ENCODE measurements at regions not wholly inside any gene's neighbourhood (a gene's known extent, or its start where the extent isn't known, plus 50 kb on each side); places are given as distances from the start of the nearest gene placed in this dataset.
"Not testable (repeated sequence)": the region's sequence is repeated elsewhere in the genome, so short reads cannot be mapped to it uniquely, and the experiment has no call there.

DNA sequence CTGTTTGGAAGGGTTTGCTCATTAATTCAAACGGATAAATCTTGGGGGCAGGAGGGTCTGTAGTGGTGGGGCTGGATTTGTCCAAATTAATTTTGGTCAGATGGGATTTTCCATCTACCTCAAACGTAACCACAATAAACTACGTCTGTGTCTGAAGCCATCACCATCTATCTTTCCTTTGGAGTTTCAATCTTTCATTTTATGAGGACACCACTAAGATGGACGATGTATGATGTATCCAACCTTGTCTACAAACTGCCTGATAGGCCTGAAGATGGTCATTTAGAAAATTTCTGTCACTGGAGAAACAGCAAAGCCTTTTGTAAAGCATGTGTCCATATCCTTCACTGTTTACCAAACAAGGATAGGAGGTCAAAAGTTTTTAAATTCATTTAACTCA, 138.6 kb upstream of the MARCKS start:
- in situ Hi-C loops (cut with HindIII; ENCODE audit: low sequenced_read_pairs) = no loop called here
- no peak for DNase-seq (ENCODE audit: low read depth)
- no peak for TF ChIP-seq CTCF (IDR thresholded peaks at IDR 0.05; ENCODE audit: low read depth, low read length, missing control alignments)
- H3K4me3 ChIP-seq (ENCODE audit: low read depth, low read length) = no peak overlapping the region

DNA sequence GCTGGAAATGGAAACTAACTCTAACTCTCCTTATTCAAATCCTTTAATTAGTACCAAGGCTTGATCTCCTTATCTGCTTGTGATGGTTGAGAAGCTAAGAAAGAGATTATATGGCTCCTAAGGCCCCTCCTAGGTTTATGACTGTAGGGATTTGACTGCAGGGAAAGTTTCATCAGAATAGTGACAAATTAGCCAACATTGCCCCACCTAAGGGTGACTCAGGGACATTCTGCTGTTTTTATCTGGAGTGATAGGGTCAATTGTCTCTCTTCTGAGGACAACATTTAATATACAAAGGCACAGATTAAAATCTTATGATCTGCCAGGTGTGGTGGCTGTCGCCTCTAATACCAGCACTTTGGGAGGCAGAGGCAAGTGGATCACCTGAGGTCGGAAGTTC, 138.1 kb upstream of the MARCKS start:
- TF ChIP-seq CTCF (IDR thresholded peaks at IDR 0.05; ENCODE audit: low read depth, low read length, missing control alignments) = no peak
- H3K4me3 ChIP-seq (ENCODE audit: low read depth, low read length) = no peak overlapping the region
- DNase-seq (ENCODE audit: low read depth) = no peak
- in situ Hi-C loops (cut with HindIII; ENCODE audit: low sequenced_read_pairs) = no loop called here

DNA sequence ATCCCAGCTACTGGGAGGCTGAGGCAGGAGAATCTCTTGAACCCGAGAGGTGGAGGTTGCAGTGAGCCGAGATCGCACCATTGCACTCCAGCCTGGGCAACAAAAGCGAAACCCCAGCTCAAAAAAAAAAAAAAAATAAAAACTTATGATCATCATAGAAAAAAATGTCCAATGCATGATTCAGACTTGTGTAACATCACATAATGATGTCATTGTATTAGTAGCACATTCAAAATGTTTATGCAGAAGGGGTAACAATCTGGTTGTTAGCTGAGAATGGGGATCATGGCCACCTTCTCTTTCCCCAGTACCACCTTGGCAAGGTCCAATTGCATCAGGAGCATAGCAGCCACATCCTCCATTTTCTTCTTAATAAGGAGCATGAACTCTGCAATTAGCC, 137.6 kb upstream of the MARCKS start:
- no peak for TF ChIP-seq CTCF (IDR thresholded peaks at IDR 0.05; ENCODE audit: low read depth, low read length, missing control alignments)

DNA sequence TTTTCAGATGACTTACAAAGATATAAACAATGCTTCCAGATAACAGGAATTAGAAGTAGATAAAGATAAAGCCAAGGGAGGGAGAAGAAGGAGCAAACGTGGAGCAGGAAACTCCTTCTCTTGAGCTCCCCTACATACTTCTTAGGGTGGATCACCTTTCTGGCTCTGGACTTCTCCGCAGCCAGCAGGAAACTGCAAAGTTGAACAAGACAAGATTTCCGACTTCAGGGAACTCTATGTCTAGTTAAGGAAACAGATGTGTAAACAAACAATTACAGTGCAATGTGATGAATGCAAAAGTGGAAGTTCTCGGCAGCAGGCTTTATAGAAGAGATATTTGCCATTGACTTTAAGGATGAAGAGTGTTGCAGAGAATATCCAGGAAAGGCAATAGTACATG, 134.0 kb upstream of the MARCKS start:
- no peak for TF ChIP-seq CTCF (IDR thresholded peaks at IDR 0.05; ENCODE audit: low read depth, low read length, missing control alignments)
- DNase-seq (ENCODE audit: low read depth) = no peak
- no peak overlapping the region for H3K4me3 ChIP-seq (ENCODE audit: low read depth, low read length)
- in situ Hi-C loops (cut with HindIII; ENCODE audit: low sequenced_read_pairs) = no loop called here

More for the DNA sequence above, 137.6 kb upstream of the MARCKS start:
- in situ Hi-C loops (cut with HindIII; ENCODE audit: low sequenced_read_pairs) = no loop called here
- H3K4me3 ChIP-seq (ENCODE audit: low read depth, low read length) = no peak overlapping the region
- no peak for DNase-seq (ENCODE audit: low read depth)

DNA sequence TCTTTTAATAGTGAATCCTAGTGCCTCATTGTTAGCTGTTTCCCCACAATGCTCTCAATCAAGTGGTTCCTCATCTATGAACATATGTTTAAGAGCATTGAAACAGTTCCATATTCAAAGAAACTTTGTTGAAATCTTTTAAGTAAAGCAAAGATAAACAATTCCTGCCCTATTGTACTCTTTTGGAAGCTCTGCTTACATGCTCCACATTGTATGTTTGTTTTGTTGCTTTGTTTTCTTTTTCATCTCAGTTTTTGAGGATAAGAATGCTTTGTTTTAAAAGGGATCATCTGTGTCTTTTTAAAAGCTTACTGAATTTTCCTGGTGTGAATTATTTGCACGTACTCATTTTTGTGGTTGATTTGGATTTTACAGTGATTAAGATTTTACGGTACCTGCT, 132.2 kb upstream of the MARCKS start:
- in situ Hi-C loops (cut with HindIII; ENCODE audit: low sequenced_read_pairs); H3K4me3 ChIP-seq (ENCODE audit: low read depth, low read length); DNase-seq (ENCODE audit: low read depth): not testable (repeated sequence)

GRCh38 chr6:113731541-113731940, 125.6 kb upstream of the MARCKS start:
- no peak for DNase-seq (ENCODE audit: low read depth)
- no peak for TF ChIP-seq CTCF (IDR thresholded peaks at IDR 0.05; ENCODE audit: low read depth, low read length, missing control alignments)
- in situ Hi-C loops (cut with HindIII; ENCODE audit: low sequenced_read_pairs) = no loop called here
- no peak overlapping the region for H3K4me3 ChIP-seq (ENCODE audit: low read depth, low read length)

GRCh38 chr6:113732384-113732966, 124.7 kb upstream of the MARCKS start:
- DNase-seq (ENCODE audit: low read depth) = no peak
- H3K4me3 ChIP-seq (ENCODE audit: low read depth, low read length) = no peak overlapping the region
- in situ Hi-C loops (cut with HindIII; ENCODE audit: low sequenced_read_pairs) = no loop called here
- TF ChIP-seq CTCF (IDR thresholded peaks at IDR 0.05; ENCODE audit: low read depth, low read length, missing control alignments) = no peak

All from astrocyte of the cerebellum (primary cell).